Mesendoderm (in vitro differentiated cells): ENCODE measurements at regions not wholly inside any gene's neighbourhood (a gene's known extent, or its start where the extent isn't known, plus 50 kb on each side); places are given as distances from the start of the nearest gene placed in this dataset.

ENCODE experiments used
- DNase-seq: peaks from one replicate; pipeline ENCODE4 v3.0.0; 2013
- H2AK5ac ChIP-seq: 2 replicates; pipeline ENCODE4 v1.6.1; 2013; ENCODE audit warnings: low read length, inconsistent platforms
- H2BK120ac ChIP-seq: 2 replicates; pipeline ENCODE4 v1.6.1; 2013; ENCODE audit warnings: low read depth, mild to moderate bottlenecking, low read length, moderate library complexity, mixed read lengths
- H2BK15ac ChIP-seq: replicated peaks from 2 replicates; pipeline ENCODE4 v1.6.1; 2013; ENCODE audit warnings: low read depth, mild to moderate bottlenecking, moderate library complexity
- H2BK5ac ChIP-seq: 2 replicates; pipeline ENCODE4 v1.6.1; 2013; ENCODE audit warnings: low read length, inconsistent platforms
- H3K18ac ChIP-seq: 2 replicates; pipeline ENCODE4 v1.6.1; 2013; ENCODE audit warnings: mild to moderate bottlenecking, low read length, mixed read lengths
- H3K23ac ChIP-seq: one replicate; pipeline ENCODE4 v1.6.1; 2013; ENCODE audit warnings: low read length
- H3K27ac ChIP-seq: 2 replicates; pipeline ENCODE4 v1.5.1; 2013; ENCODE audit warnings: low read depth, mild to moderate bottlenecking, inconsistent platforms, low read length, moderate library complexity
- H3K27me3 ChIP-seq: 2 replicates; pipeline ENCODE4 v1.6.1; 2013; ENCODE audit warnings: low read length, control low read depth, mild to moderate bottlenecking, inconsistent platforms; ENCODE audit not compliant: insufficient read depth, poor library complexity
- H3K36me3 ChIP-seq: 2 replicates; pipeline ENCODE4 v1.6.1; 2013; ENCODE audit warnings: low read length, inconsistent platforms; ENCODE audit not compliant: control insufficient read depth, insufficient read depth
- H3K4ac ChIP-seq: one replicate; pipeline ENCODE4 v1.6.1; 2013; ENCODE audit warnings: low read depth, mild to moderate bottlenecking, low read length, moderate library complexity
- H3K4me1 ChIP-seq: 2 replicates; pipeline ENCODE4 v1.6.1; 2013; ENCODE audit warnings: low read depth, low read length, inconsistent platforms; ENCODE audit not compliant: control insufficient read depth
- H3K4me2 ChIP-seq: 2 replicates; pipeline ENCODE4 v1.6.1; 2013; ENCODE audit warnings: low read length
- H3K4me3 ChIP-seq: 2 replicates; pipeline ENCODE4 v1.5.1; 2013; ENCODE audit warnings: mild to moderate bottlenecking, low read length
- H3K56ac ChIP-seq: one replicate; pipeline ENCODE4 v1.6.1; 2013; ENCODE audit warnings: low read length
- H3K79me1 ChIP-seq: 2 replicates; pipeline ENCODE4 v1.6.1; 2013; ENCODE audit warnings: low read length, inconsistent platforms
- H3K79me2 ChIP-seq: 2 replicates; pipeline ENCODE4 v1.6.1; 2013; ENCODE audit warnings: mild to moderate bottlenecking, low read length; ENCODE audit not compliant: control insufficient read depth, insufficient read depth
- H3K9ac ChIP-seq: 2 replicates; pipeline ENCODE4 v1.6.1; 2013; ENCODE audit warnings: low read length, inconsistent platforms
- H4K5ac ChIP-seq: one replicate; pipeline ENCODE4 v1.6.1; 2013; ENCODE audit warnings: low read length
- H4K8ac ChIP-seq: one replicate; pipeline ENCODE4 v1.6.1; 2013; ENCODE audit warnings: low read depth, mild to moderate bottlenecking, control low read depth, low read length, moderate library complexity
- WGBS: extraction: QIAGEN DNeasy Blood & Tissue Kit; methylation state at CpG from one replicate; pipeline ENCODE4 v1.1.7; 2013; ENCODE audit warnings: low lambda C conversion rate, missing lambda C conversion rate; ENCODE audit not compliant: insufficient coverage; ENCODE audit errors: extremely low coverage; 5-methylcytosine and 5-hydroxymethylcytosine counted together

DNA sequence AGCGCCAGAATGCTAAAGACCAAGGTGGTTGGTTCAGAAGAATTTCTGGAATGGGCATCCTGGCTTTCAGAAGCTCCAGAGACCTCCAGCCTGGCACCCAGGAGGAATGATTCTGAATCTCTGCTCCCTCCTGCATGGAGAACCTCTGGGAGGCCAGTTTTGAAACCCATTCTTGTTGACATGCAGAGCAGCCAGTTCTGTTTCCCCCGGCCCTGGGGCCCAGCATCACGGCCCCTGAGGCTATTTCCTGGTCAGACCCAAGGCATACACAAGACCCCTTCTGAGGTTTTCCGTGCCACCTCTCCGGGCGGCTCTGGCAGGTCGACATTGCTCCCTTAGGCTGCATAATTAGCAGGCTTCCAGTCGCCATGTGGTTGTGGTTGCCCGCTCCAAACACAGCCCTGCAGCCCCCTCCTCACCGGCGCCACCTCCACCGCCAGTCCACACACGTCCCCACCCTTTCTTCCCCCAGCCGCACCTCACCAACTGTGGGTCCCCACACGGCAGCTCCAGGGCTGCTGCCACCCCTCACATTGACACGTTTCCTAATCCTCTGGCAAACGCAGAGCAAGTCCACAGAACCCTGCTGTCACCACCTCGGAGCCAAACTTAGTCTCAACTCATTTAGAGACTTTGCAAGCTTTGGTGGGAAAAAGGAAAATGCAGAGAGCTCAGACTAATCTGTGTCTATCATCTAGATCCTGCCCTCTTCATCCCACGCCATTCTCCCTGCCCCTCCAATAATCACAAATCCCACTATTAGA lies 367.1 kb downstream of the SOX9 start:
- H3K79me1 ChIP-seq = no peaks in the 10 kb centered on the region
- no peaks in the 10 kb centered on the region for H3K27me3 ChIP-seq
- H2BK5ac ChIP-seq = no peak overlapping the region
- H4K5ac ChIP-seq = no peak overlapping the region
- no peak for DNase-seq
- H3K4ac ChIP-seq = no peak overlapping the region
- H3K36me3 ChIP-seq = no peaks in the 10 kb centered on the region
- no peaks in the 10 kb centered on the region for H3K4me1 ChIP-seq
- H3K79me2 ChIP-seq = no peaks in the 10 kb centered on the region
- no peak overlapping the region for H2BK120ac ChIP-seq
- WGBS = no CpG with 5 or more reads among the region's 19 CpGs
- no peak overlapping the region for H3K4me2 ChIP-seq
- no peak overlapping the region for H3K56ac ChIP-seq
- H2BK15ac ChIP-seq = no peak overlapping the region
- no peak overlapping the region for H3K27ac ChIP-seq
- no peak overlapping the region for H4K8ac ChIP-seq
- H2AK5ac ChIP-seq = no peak overlapping the region
- H3K4me3 ChIP-seq = no peak overlapping the region
- no peak overlapping the region for H3K23ac ChIP-seq
- H3K18ac ChIP-seq = no peak overlapping the region
- H3K9ac ChIP-seq = no peak overlapping the region

DNA sequence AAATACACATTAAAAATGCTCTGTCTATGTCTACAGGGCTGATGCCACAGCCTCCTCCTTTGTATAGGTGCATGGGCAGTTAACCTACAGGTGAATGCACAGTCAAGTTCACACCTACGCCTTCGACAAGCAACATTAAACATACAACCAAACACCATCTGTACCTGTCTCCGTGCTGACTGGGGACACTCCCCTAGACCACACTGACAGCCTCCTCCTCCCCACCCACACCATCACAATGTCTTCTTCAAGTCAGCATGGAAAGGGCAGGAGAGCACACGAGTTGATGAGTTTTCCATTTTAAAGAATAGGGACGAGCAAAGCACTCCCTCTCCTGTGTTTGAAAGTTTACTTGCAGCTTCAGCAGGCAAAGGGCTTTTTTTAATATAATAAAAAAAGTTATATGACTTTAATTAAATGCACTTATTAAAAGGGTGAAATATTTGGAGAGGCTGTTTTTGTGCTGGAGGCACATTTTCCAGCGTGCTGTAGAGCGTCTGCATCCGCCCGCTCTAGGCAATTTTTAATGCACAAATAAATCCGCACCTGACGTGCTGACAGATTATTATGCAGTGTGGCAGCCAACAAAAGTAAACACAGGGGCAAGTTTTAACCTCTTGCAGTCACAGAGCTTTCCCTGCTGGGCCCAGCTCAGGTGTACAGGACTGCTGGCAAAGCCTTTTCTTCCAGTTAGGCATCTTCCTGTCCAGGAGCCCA lies 367.9 kb downstream of the SOX9 start:
- Histone ChIP-seq H3K4me1 (no peaks in the 10 kb centered on the region), H4K5ac (no peak overlapping the region), H3K27me3 (no peaks in the 10 kb centered on the region), H2AK5ac (no peak overlapping the region), H2BK15ac (no peak overlapping the region), H3K79me2 (no peaks in the 10 kb centered on the region), H2BK5ac (no peak overlapping the region), H3K4ac (no peak overlapping the region), H3K79me1 (no peaks in the 10 kb centered on the region), H3K9ac (no peak overlapping the region), H4K8ac (no peak overlapping the region), H3K4me3 (no peak overlapping the region), H3K36me3 (no peaks in the 10 kb centered on the region), H3K56ac (no peak overlapping the region), H3K23ac (no peak overlapping the region), H2BK120ac (no peak overlapping the region), H3K4me2 (no peak overlapping the region), H3K18ac (no peak overlapping the region), H3K27ac (no peak overlapping the region)
- DNase-seq = no peak
- no CpG with 5 or more reads among the region's 11 CpGs for WGBS

DNA sequence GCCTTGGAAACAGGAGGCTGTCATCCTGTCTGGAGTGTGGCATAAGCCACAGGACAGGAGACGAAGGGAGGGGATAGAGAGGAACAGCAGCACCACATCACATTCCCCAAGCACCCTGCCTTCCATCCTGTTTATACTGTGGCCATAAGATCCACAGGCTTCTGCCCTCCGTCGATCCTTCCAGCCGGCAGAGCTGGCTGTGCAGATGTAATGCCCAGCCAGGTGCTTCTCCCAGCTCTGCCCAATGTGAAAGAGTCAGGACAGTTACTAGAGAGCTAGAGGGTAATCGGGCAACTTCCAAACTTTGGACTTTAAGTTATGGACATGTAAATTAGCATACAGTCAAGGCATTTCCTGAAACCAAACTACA lies 368.4 kb downstream of the SOX9 start:
- no peaks in the 10 kb centered on the region for H3K79me2 ChIP-seq
- no peak overlapping the region for H3K4me2 ChIP-seq
- no peak overlapping the region for H2BK15ac ChIP-seq
- no peak overlapping the region for H2BK120ac ChIP-seq
- H3K36me3 ChIP-seq = no peaks in the 10 kb centered on the region
- no peaks in the 10 kb centered on the region for H3K4me1 ChIP-seq
- no peak overlapping the region for H4K8ac ChIP-seq
- H4K5ac ChIP-seq = no peak overlapping the region
- H3K4me3 ChIP-seq = no peak overlapping the region
- H3K79me1 ChIP-seq = no peaks in the 10 kb centered on the region
- no peak overlapping the region for H3K23ac ChIP-seq
- H3K27ac ChIP-seq = no peak overlapping the region
- H2AK5ac ChIP-seq = no peak overlapping the region
- H2BK5ac ChIP-seq = no peak overlapping the region
- H3K4ac ChIP-seq = no peak overlapping the region
- no CpG with 5 or more reads among the region's 5 CpGs for WGBS
- no peak overlapping the region for H3K18ac ChIP-seq
- DNase-seq = no peak
- no peaks in the 10 kb centered on the region for H3K27me3 ChIP-seq
- no peak overlapping the region for H3K56ac ChIP-seq
- no peak overlapping the region for H3K9ac ChIP-seq

DNA sequence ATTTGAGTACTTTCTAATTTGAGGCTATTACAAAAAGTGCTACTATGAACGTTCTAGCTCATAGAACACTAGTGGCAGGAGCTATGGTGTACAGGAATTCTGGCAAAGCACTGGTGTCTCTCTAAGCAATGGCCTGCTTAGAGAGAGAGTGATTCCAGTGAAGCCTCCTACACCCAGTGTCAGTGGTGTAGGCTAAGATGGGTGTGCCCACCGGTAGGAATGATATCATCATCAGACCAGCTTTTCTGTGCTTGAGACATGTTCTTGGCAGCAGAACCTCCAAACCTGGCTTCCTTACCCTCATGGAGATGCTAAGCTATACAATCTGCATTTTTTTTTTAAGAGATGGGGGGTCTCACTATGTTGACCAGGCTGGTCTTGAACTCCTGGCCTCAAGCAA lies 370.3 kb downstream of the SOX9 start:
- Histone ChIP-seq H3K18ac (no peak overlapping the region), H2BK5ac (no peak overlapping the region), H3K9ac (no peak overlapping the region), H4K8ac (no peak overlapping the region), H3K4ac (no peak overlapping the region), H3K56ac (no peak overlapping the region), H4K5ac (no peak overlapping the region), H2BK15ac (no peak overlapping the region), H2BK120ac (no peak overlapping the region), H3K4me3 (no peak overlapping the region), H3K4me1 (no peaks in the 10 kb centered on the region), H3K4me2 (no peak overlapping the region), H3K27ac (no peak overlapping the region), H3K36me3 (no peaks in the 10 kb centered on the region), H3K79me1 (no peaks in the 10 kb centered on the region), H3K23ac (no peak overlapping the region), H3K79me2 (no peaks in the 10 kb centered on the region), H3K27me3 (no peaks in the 10 kb centered on the region), H2AK5ac (no peak overlapping the region)
- WGBS = no CpG with 5 or more reads among the region's 2 CpGs
- no peak for DNase-seq

DNA sequence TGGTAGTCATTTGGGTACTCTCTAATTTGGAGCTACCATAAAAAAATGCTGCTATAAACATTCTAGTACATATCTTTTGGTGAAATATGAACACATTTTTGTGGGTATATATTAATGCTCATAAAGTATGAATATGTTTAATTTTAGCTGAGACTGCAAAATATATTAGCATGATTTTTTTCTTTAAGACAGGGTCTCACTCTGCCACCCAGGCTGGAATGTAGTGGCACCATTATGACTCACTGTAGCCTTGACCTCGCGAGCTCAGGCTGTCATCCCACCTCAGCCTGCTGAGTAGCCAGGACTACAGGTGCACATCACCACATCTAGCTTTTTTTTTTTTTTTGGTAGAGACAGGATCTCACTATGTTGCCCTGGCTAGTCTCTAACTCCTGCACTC lies 371.7 kb downstream of the SOX9 start:
- Histone ChIP-seq H3K4ac (no peak overlapping the region), H3K79me1 (no peaks in the 10 kb centered on the region), H3K18ac (no peak overlapping the region), H4K8ac (no peak overlapping the region), H3K79me2 (no peaks in the 10 kb centered on the region), H3K27ac (no peak overlapping the region), H2BK120ac (no peak overlapping the region), H3K36me3 (no peaks in the 10 kb centered on the region), H2AK5ac (no peak overlapping the region), H4K5ac (no peak overlapping the region), H3K4me3 (no peak overlapping the region), H3K4me1 (no peaks in the 10 kb centered on the region), H2BK5ac (no peak overlapping the region), H2BK15ac (no peak overlapping the region), H3K4me2 (no peak overlapping the region), H3K9ac (no peak overlapping the region), H3K23ac (no peak overlapping the region), H3K56ac (no peak overlapping the region), H3K27me3 (no peaks in the 10 kb centered on the region)
- no CpG with 5 or more reads among the region's 2 CpGs for WGBS
- DNase-seq = no peak
